GM04503 (cell line): ENCODE measurements at regions not wholly inside any gene's neighbourhood (a gene's known extent, or its start where the extent isn't known, plus 50 kb on each side); places are given as distances from the start of the nearest gene placed in this dataset.

ENCODE experiments used
- DNase-seq: peaks from one replicate; pipeline ENCODE4 v3.0.0-alpha.2; 2012; ENCODE audit warnings: low read depth

GRCh38 chr2:12256206-12256605 is 460.5 kb upstream of the TRIB2 start:
- DNase-seq = no peak

DNA sequence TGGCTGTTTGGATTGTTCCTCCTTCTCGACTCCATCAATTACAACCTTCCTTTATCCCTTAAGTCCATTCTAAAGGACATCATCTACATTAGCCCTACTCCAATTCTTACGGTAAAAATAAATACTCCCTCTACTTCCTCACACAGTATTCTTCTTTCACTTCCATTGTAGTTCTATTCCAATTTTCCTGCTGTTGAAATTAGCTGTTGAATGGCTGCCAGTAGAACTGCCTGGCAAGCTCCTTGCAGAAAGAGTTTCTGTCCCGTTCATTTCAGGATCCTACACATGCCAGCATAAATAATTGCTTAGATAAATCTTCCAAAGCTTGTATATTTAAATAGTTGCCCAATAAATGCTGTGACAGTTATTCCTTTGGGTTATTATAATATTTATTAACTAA is 459.3 kb upstream of the TRIB2 start:
- no peak for DNase-seq

DNA sequence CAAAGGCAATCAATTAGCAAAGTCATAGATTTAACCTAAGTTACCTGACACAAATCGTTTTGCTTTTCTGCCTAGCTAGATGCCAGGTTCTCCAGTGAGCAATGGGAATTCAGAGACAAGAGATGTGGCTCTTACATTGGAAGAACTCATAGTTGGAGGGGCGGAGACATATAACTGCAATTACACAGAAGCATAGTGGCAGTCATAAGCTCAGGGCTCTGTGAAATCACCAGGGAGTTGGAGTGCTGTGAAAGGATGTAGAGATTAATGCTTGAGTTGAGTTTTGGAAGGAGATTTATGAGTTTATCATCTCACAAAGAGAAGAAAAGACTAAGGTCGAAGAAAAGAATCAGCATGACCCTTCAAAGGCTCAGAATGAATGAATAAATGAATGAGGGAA is 457.2 kb upstream of the TRIB2 start:
- DNase-seq = no peak

DNA sequence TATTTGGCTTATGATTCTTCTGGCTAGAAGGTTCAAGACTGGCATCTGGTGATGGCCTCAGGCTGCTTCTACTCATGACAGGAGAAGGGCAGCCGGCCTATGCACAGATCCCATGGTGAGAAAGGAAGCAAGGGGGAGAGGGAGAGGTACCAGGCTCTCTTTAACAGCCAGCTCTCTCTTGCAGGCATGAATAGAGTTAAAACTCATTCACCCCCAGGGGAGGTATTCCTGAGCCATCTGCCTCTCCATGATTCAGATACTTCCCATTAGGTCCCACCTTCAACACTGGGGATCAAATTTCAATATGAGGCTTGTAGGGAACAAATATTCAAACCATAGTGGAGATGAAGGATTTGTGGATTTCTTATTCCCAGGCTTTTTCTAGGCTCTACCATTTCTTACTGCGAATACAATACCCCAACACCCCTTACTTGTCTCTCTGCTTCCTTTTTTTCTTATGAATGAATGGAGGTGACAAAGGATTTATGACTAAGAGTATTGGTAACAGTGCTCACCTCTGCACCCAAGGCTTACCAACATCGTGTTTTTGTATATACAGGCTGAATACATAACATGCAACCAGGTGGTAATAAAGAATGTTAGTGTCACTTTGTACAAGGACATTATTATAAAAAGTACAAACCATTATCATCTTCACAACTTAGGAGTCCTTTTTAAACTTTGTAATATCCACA is 454.6 kb upstream of the TRIB2 start:
- DNase-seq = no peak

GRCh38 chr2:12262681-12263436 is 453.9 kb upstream of the TRIB2 start:
- DNase-seq = no peak

GRCh38 chr2:12263730-12264129 is 453.0 kb upstream of the TRIB2 start:
- no peak for DNase-seq

- DNase-seq = no peak
Measured at GRCh38 chr2:12264146-12264545, 452.6 kb upstream of the TRIB2 start.

GRCh38 chr2:12265646-12266045 is 451.1 kb upstream of the TRIB2 start:
- DNase-seq = no peak

DNA sequence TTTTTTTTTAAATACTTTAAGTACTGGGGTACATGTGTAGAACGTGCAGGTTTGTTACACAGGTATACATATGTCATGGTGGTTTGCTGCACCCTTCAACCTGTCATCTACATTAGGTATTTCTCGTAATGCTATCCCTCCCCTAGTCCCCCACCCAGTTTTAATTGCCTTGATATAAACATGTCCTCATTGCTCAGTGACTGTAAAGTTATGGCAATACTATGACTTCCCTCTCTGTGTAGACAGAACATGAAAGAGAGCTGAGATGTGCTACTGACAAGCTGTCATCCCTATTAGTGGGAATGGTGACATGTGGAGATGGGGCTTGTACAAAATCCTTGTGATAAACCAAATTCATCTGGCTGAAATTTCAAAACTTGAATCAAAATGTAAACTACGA is 449.7 kb upstream of the TRIB2 start:
- DNase-seq = no peak

DNA sequence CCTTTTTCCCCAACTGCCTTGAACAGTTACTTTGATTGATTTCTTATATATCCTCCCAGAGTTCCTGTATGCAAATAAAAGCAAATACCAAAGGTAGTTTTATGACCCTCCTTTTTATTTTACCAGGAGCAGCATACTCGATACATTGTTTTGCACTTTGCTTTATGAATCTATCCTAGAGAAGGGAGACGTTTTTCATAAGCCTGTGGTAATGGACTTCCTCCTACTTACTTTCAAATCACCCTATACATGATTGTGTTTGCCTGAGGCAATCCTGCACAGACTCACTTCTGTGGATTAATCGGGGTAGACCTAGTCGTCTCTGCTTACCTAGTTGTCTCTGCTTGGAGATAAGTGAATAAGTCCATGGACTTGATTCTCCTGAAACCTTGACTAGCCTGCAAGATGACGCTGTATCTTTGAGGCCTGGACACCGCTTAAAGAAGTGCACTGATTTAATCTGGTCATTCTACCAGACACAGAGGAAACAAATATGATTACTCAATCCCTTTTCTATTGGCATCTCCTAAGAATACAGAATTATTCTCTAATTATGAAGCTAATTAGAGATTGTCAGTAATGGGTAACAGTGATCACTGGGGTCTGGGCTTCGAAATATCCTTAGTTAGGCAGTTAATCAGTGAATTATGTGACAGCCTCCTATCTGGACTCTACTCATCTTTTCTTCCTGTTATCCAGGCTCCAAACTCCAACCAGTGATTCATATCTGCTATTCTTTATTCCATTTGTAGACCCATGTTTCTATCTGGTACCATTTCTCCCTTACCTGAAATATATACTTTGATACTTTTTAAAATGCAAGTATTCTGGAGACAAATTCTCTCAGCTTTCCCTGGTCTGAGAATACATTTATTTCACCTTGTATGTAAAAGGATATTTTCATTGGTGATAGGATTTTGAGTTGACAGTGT is 447.4 kb upstream of the TRIB2 start:
- DNase-seq = no peak

GRCh38 chr2:12270876-12271588 is 445.7 kb upstream of the TRIB2 start:
- DNase-seq = no peak

GRCh38 chr2:12271589-12271984 is 445.1 kb upstream of the TRIB2 start:
- no peak for DNase-seq

DNA sequence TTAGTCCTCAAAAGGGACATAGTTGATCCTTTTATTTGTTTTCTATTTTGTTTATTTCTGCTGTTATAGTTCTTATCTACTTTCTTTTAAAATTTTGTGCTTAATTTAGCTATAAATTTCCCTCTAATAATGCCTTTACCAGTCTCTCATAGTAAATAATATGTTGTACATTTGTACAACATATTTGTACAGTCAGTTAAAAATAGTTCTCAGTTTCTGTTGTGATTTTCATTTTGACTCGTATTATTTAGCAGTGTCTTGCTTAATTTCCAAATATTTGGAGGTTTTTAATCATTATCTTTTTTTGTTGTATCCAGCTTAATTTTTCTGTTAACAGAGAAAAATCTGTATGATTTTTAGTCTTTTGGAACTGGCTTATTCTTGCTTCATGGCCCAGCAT is 443.6 kb upstream of the TRIB2 start:
- no peak for DNase-seq

DNA sequence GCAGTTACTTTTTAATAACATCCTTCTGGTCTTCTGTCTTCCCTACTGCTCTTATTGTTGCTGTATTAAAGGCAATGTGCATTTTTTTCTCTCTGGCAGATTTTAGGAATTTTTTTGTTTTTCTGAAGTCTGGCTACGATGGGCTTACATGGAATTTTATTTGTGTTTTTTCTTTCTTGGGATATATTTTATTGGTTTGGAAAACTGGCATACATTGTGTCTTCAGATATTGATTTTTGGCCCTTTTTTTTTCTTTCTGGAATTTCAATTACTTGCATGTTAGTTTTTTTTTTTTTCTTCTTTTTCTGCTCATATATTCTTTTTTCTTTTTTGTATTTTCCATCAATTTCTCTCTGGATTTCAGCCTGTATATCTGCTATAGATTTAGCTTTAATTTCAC is 442.1 kb upstream of the TRIB2 start:
- no peak for DNase-seq

DNA sequence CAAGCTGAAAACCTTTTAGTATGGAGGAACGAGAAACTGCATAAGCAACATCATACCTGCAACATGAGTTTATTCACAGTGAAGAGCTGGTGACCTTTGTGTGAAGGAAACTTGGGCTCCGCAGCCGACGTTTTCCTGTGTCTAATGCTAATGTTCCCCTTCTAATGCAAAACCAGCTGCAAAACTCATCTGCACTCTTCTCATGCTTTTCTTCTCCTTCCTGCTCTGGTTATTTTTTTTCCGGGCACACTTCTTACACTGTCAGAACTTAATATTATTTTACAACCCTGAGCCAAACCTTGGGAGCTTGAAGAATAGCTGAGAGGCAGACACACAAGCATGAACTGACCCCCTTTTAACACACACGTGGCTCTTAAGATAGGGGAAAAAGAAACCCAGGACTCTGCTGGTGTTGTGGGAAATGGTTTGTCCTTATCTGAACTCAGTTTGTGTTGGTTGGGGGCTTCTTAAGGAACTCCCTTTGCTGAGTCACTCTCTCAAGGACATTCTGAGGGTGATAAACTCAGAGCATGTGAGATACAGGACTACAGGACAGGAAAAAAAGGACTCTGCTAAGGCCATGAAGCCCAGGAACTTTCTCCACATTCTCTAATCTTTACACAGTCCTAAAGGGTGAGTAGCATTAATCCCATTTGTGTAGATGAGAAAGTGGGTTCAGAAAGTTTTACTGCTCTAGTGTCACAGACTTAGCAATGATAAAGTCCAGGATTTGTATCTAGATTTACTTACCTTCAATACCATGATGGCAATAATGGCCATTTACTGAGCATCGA is 439.3 kb upstream of the TRIB2 start:
- DNase-seq = no peak

DNA sequence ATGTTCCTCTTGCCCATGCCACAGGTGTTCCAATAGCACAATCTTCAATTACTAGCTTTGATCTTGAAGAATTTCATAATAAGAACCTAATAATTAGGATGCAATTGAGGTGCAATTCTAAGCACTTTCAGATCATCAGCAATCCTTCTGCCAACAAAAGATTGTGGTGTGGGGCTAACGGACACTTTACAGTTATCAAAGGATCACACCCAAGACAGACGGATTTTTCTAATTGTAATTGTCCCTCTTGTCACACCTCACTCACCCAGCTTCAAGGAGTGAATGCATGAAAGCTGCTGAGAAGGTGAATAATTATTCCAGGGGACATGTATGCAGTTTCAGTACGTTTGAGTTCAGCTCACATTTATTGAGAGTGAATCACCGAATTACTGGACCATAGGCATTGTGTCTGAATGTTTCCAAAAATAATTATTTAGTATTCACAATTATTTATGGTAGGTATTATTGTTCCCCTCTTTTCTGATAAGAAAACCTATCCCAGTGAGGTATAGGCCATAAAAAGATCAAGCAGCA is 438.5 kb upstream of the TRIB2 start:
- DNase-seq = no peak

DNA sequence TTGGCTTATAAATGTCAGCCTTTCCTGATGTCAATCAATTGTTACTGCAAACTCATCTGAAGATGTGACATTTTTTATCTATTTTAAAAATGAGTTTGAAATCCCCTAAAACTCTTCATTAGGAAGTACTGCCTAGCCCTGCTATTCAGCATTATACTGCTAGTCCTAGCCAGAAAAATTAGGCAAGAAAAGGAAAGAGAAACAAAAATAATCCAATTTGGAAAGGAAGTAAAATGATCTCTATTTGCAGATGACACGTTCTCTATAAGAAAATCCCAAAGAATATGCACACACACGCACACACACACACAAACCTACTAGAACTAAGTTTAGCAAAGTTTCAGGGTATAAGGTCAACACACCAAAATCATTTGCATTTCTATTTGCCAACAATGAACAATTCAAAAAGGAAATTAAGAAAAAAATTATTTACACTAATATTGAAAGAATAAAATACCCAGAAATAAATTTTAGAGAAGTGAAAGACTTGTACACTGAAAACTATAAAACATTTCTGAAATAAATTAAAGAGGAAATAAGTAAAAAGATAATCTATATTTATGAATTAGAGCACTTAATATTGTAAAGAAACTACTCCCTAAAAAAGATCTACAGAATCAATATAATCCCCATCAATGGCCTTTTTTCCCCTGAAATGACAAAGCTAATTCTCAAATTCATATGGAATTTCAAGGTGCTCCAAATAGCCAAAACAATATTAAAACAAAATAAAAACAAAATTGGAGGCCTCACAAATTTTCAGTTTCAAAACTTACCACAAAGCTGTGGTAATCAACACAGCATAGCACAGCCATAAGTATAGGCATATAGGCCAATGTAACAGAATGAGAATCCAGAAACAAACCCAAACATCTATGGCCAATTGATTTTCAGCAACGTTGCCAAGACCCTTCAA is 433.7 kb upstream of the TRIB2 start:
- no peak for DNase-seq

GRCh38 chr2:12284037-12284436 is 432.7 kb upstream of the TRIB2 start:
- DNase-seq = no peak

- no peak for DNase-seq
Measured at GRCh38 chr2:12284487-12284886, 432.2 kb upstream of the TRIB2 start.

DNA sequence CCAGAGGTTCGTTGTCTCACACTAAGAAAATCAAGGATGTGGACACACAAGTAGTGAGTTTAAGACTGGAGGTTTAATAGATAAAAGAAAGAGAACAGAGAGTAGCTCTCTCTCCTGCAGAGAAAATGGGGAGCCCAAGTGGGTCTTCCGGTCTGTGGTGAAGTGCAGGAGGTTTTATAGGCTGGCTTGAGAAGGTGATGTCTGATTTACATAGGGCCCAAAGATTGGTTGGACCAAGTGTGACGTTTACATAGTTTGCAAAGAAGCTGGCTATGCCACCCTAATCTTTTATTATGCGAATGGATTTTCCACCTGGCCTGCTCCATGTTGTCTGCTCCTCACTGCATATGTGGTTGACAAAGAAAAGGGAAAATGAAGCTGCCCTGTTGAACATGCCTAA is 430.4 kb upstream of the TRIB2 start:
- DNase-seq = no peak
